HepG2 (cell line): ENCODE measurements at regions not wholly inside any gene's neighbourhood (a gene's known extent, or its start where the extent isn't known, plus 50 kb on each side); places are given as distances from the start of the nearest gene placed in this dataset.

Source experiments
- ATAC-seq: fragments of 200-7000 bp; cut with Tn5 transposase; 3 replicates; pipeline ENCODE4 v1.9.1; 2020; ENCODE audit warnings: mild to moderate bottlenecking, moderate library complexity
- BruUV-seq: library from RNA; stranded (reverse); fragments of 400-500 nt; replicated peaks from 2 replicates; lab custom pipeline; 2021; lab: Mats Ljungman, UMichigan
- CTCF ChIA-PET: fragments of 300-600 bp; formaldehyde crosslinking; extraction: SDS; loops from one replicate; lab custom pipeline; 2021; ENCODE audit warnings: low total read pairs, inconsistent platforms, low intra/inter-chr PET ratio; lab: Yijun Ruan, JAX
- POLR2A ChIA-PET: fragments of 350-600 bp; sonication (Branson Sonifier 250); formaldehyde crosslinking; loops from one replicate; lab custom pipeline; 2020; ENCODE audit warnings: antibody characterized with exemption, inconsistent platforms; lab: Yijun Ruan, JAX
- DNase-seq: peaks from one replicate; pipeline ENCODE4 v3.0.0-alpha.2; 2015; ENCODE audit warnings: low spot score
- FAIRE-seq: peaks from 3 replicates; lab custom pipeline; 2011; peaks lifted over from hg19 to GRCh38; lab: Jason Lieb, UNC
- H2AFZ ChIP-seq: one replicate; pipeline ENCODE4 v1.6.1; 2011; ENCODE audit warnings: low read length, inconsistent platforms
- H3K27ac ChIP-seq: fragments of 300-600 bp; 3 replicates; pipeline ENCODE4 v1.8.0; 2011; ENCODE audit warnings: mixed run types, mild to moderate bottlenecking, mixed read lengths, low read length, inconsistent platforms; ENCODE audit not compliant: insufficient read depth; ENCODE audit errors: extremely low read length
- H3K27me3 ChIP-seq, 2 experiments: fragments of 200-600 bp in 1 of 2; 2 replicates in 1 of 2; 3 replicates in 1 of 2; pipeline versions ENCODE4 v1.6.0 to v1.8.0; 2011; ENCODE audit warnings: low read length in 2 of 2, mild to moderate bottlenecking in 2 of 2, moderate library complexity in 2 of 2, inconsistent platforms in 1 of 2; ENCODE audit not compliant: insufficient read depth in 2 of 2, control insufficient read depth in 1 of 2
- H3K36me3 ChIP-seq, 2 experiments: fragments of 200-600 bp in 1 of 2; replicated peaks in 1 of 2; 2 replicates in 1 of 2; 3 replicates in 1 of 2; pipeline versions ENCODE4 v1.5.1 to v1.8.0; 2011; ENCODE audit warnings: low read length in 2 of 2, inconsistent platforms in 1 of 2; ENCODE audit not compliant: insufficient read depth in 2 of 2, control insufficient read depth in 1 of 2
- H3K4me1 ChIP-seq: 2 replicates; pipeline ENCODE4 v1.5.1; 2012; ENCODE audit warnings: low read length, inconsistent platforms; ENCODE audit not compliant: insufficient read depth
- H3K4me2 ChIP-seq: 2 replicates; pipeline ENCODE4 v1.6.0; 2011; ENCODE audit warnings: low read depth, low read length, inconsistent platforms
- H3K4me3 ChIP-seq, 3 experiments: fragments of 200-600 bp in 1 of 3; sonication (generic), shearing (Covaris generic) in 1 of 3; replicated peaks in 1 of 3; 2 replicates each; pipeline ENCODE4 v1.5.1; 2011 to 2016; ENCODE audit warnings: low read length in 3 of 3, inconsistent platforms in 2 of 3, low read depth in 2 of 3, mild to moderate bottlenecking in 2 of 3, control low read depth in 1 of 3, mixed read lengths in 1 of 3; ENCODE audit not compliant: insufficient read depth in 1 of 3
- H3K79me2 ChIP-seq: one replicate; pipeline ENCODE4 v1.6.1; 2011; ENCODE audit warnings: low read length, inconsistent platforms; ENCODE audit not compliant: insufficient read depth
- H3K9ac ChIP-seq: 2 replicates; pipeline ENCODE4 v1.6.0; 2011; ENCODE audit warnings: mild to moderate bottlenecking, low read depth, low read length, inconsistent platforms; ENCODE audit not compliant: insufficient read depth
- H3K9me3 ChIP-seq: 2 replicates; pipeline ENCODE4 v1.5.1; 2012; ENCODE audit warnings: mild to moderate bottlenecking, low read length
- H4K20me1 ChIP-seq: 2 replicates; pipeline ENCODE4 v1.6.0; 2011; ENCODE audit warnings: inconsistent platforms, mild to moderate bottlenecking, low read length, moderate library complexity; ENCODE audit not compliant: insufficient read depth
- BCL6 ChIP-seq: IDR thresholded peaks from 2 replicates; pipeline ENCODE4 v1.6.1; 2016; ENCODE audit warnings: missing genetic modification reagents, missing compliant biosample characterization
- DBP ChIP-seq: sonication (generic); formaldehyde crosslinking; IDR thresholded peaks from 2 replicates; pipeline ENCODE4 v1.4.0; 2020; ENCODE audit warnings: missing genetic modification reagents; ENCODE audit errors: not compliant biosample characterization
- HES4 ChIP-seq: sonication (generic); formaldehyde crosslinking; IDR thresholded peaks from 2 replicates; pipeline ENCODE4 v1.9.0; 2021; ENCODE audit warnings: mild to moderate bottlenecking, missing genetic modification reagents, borderline replicate concordance
- PCBP1 ChIP-seq: fragments of 200-400 bp; formaldehyde crosslinking; IDR thresholded peaks from 2 replicates; pipeline ENCODE4 v1.6.1; 2017; ENCODE audit warnings: mild to moderate bottlenecking, low read depth, low read length, borderline replicate concordance
- PHF5A ChIP-seq: IDR thresholded peaks from one replicate; pipeline ENCODE4 v1.6.1; 2018; ENCODE audit warnings: low read depth, missing genetic modification reagents; ENCODE audit not compliant: unreplicated experiment
- RARG ChIP-seq: sonication (generic); formaldehyde crosslinking; IDR thresholded peaks from 2 replicates; pipeline ENCODE4 v1.4.0; 2020; ENCODE audit warnings: low read depth, mild to moderate bottlenecking, missing genetic modification reagents
- RXRA ChIP-seq: sonication (generic); formaldehyde crosslinking; IDR thresholded peaks from 2 replicates; pipeline ENCODE4 v1.5.1; 2020; ENCODE audit warnings: missing genetic modification reagents
- SP140L ChIP-seq: sonication (generic); formaldehyde crosslinking; IDR thresholded peaks from 2 replicates; pipeline ENCODE4 v1.4.0; 2020; ENCODE audit warnings: missing genetic modification reagents, borderline replicate concordance
- TEAD3 ChIP-seq: optimal IDR thresholded peaks from 2 replicates; pipeline ENCODE3; 2016; ENCODE audit warnings: borderline replicate concordance
- ZBTB49 ChIP-seq: sonication (generic); formaldehyde crosslinking; IDR thresholded peaks from 2 replicates; pipeline ENCODE4 v1.4.0; 2020; ENCODE audit warnings: missing genetic modification reagents, borderline replicate concordance
- ZNF274 ChIP-seq: sonication (generic); formaldehyde crosslinking; IDR thresholded peaks from 2 replicates; pipeline ENCODE4 v1.5.1; 2020; ENCODE audit warnings: mild to moderate bottlenecking, missing genetic modification reagents
- ZNF350 ChIP-seq: sonication (generic); formaldehyde crosslinking; IDR thresholded peaks from 2 replicates; pipeline ENCODE4 v1.4.0; 2020; ENCODE audit warnings: mild to moderate bottlenecking, low read depth, missing genetic modification reagents, borderline replicate concordance
- ZNF556 ChIP-seq: sonication (generic); formaldehyde crosslinking; IDR thresholded peaks from 2 replicates; pipeline ENCODE4 v1.4.0; 2020; ENCODE audit warnings: mild to moderate bottlenecking, missing genetic modification reagents, borderline replicate concordance
- in situ Hi-C: cut with HindIII; loops from 2 replicates; pipeline ENCODE4 v1.10.0; 2017; ENCODE audit warnings: low pct_unique_long_range_greater_than_20kb; ENCODE audit not compliant: extremely low pct_ligation_motif_present
- intact Hi-C: fragments of 100-400 bp; cut with micrococcal nuclease; formaldehyde crosslinking; loops from one replicate; pipeline ENCODE4 v1.10.0; 2022; ENCODE audit not compliant: unreplicated experiment

GRCh38 chr11:24005202-24005876 is 491.5 kb upstream of the LUZP2 start:
- no peak for ATAC-seq
- no peak for TF ChIP-seq RARG
- no peak for TF ChIP-seq RXRA
- no peak for TF ChIP-seq ZNF556 (CRISPR knock-in tag)
- TF ChIP-seq ZBTB49 (CRISPR knock-in tag), result no peak
- TF ChIP-seq TEAD3, result no peak
- TF ChIP-seq ZNF350, result no peak
- no peak for TF ChIP-seq PCBP1
- no peak for TF ChIP-seq BCL6
- no peak for TF ChIP-seq SP140L (CRISPR knock-in tag)
- no peak for TF ChIP-seq ZNF274 (CRISPR knock-in tag)
- TF ChIP-seq PHF5A (CRISPR knock-in tag), result no peak
- no peak for TF ChIP-seq DBP
- no peak for TF ChIP-seq HES4 (CRISPR knock-in tag)
- TF ChIP-seq, all 625 proteins: peak for 0
- BruUV-seq, result no TSS peak
- ChIA-PET CTCF (no interaction called here), POLR2A (no interaction called here)
- FAIRE-seq (no peak), DNase-seq (no peak)
- Histone ChIP-seq H3K4me1 (no peaks in the 10 kb centered on the region), H3K9ac (no peak overlapping the region), H3K36me3 (no peaks in the 10 kb centered on the region), H3K27ac (no peak overlapping the region), H3K4me2 (no peak overlapping the region), H3K9me3 (peaks cover 43% of the 10 kb centered on the region), H3K4me3 (no peak overlapping the region), H4K20me1 (no peaks in the 10 kb centered on the region), H3K79me2 (no peaks in the 10 kb centered on the region), H3K27me3 (no peaks in the 10 kb centered on the region), H2AFZ (no peak overlapping the region)
- in situ Hi-C loops, result no loop called here
- intact Hi-C loops, result no loop called here
